Astrocyte (in vitro differentiated cells and primary cell): ENCODE measurements at regions not wholly inside any gene's neighbourhood (a gene's known extent, or its start where the extent isn't known, plus 50 kb on each side); places are given as distances from the start of the nearest gene placed in this dataset.

Source experiments
- CTCF ChIP-seq: IDR thresholded peaks from 2 replicates; pipeline ENCODE4 v1.5.1; 2011; ENCODE audit warnings: low read depth, mild to moderate bottlenecking, inconsistent platforms, low read length, moderate library complexity; ENCODE audit not compliant: insufficient read depth
- EZH2 ChIP-seq: IDR thresholded peaks from 2 replicates; pipeline ENCODE4 v1.6.1; 2012; ENCODE audit warnings: mild to moderate bottlenecking, low read length, inconsistent platforms; ENCODE audit not compliant: insufficient read depth

DNA sequence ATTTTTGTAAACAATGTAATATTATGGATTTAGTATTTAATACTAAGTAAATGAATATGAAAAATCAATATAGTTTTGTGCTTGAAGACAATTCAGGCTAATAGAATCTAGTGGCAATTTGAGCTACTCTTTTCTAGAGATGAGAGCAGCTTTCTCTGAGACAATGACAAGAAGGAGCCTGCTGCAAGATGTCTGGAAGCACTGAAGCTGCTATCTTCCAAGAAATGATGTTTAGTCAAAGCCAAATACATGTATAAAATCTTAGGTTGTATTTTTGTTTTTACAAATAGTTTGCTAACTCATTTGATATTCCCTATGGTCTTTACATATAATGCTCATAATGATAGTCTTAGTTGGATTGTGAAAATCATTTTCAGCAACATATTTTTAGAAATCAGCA is 103.9 kb upstream of the COL24A1 start:
- TF ChIP-seq CTCF (no peak), EZH2 (no peak)
